CD4-positive, CD25-positive, alpha-beta regulatory T cell (primary cell): ENCODE measurements at regions not wholly inside any gene's neighbourhood (a gene's known extent, or its start where the extent isn't known, plus 50 kb on each side); places are given as distances from the start of the nearest gene placed in this dataset.

Experiments used
- ATAC-seq, 2 donors: fragments of 150-1000 bp; cut with Tn5 transposase; one replicate each; pipeline ENCODE4 v1.10.0; 2021; ENCODE audit warnings: low read depth in 2 of 2, moderate number of reproducible peaks in 2 of 2, moderate library complexity in 1 of 2
- DNase-seq, 3 donors: peaks; one replicate each; pipeline versions ENCODE4 v3.0.0 to v3.0.0-alpha.2; 2012 to 2022; ENCODE audit warnings: mixed read lengths in 1 of 3
- H3K27ac ChIP-seq: one replicate; pipeline ENCODE4 v1.7.0; 2013; ENCODE audit warnings: mild to moderate bottlenecking, low read length; ENCODE audit not compliant: insufficient read depth, poor library complexity, severe bottlenecking
- H3K27me3 ChIP-seq: one replicate; pipeline ENCODE4 v1.7.0; 2013; ENCODE audit warnings: low read length; ENCODE audit not compliant: control insufficient read depth, insufficient read depth
- H3K36me3 ChIP-seq: one replicate; pipeline ENCODE4 v1.7.0; 2013; ENCODE audit warnings: mild to moderate bottlenecking, low read length, moderate library complexity; ENCODE audit not compliant: control insufficient read depth, insufficient read depth
- H3K4me1 ChIP-seq: 2 replicates; pipeline ENCODE4 v1.7.0; 2013; ENCODE audit warnings: mild to moderate bottlenecking, low read length; ENCODE audit not compliant: insufficient read depth, control insufficient read depth, poor library complexity, severe bottlenecking
- H3K4me3 ChIP-seq: one replicate; pipeline ENCODE4 v1.7.0; 2013; ENCODE audit warnings: low read depth, mild to moderate bottlenecking, low read length, moderate library complexity
- H3K9me3 ChIP-seq, 2 experiments: 1 replicate in 1 of 2; 2 replicates in 1 of 2; pipeline ENCODE4 v1.7.0; 2013; ENCODE audit warnings: low read length in 2 of 2, mild to moderate bottlenecking in 1 of 2, moderate library complexity in 1 of 2; ENCODE audit not compliant: control insufficient read depth in 2 of 2
- H3K27ac Mint-ChIP-seq, 3 donors: one replicate each; pipeline ENCODE4 v1.8.0; 2020 to 2022; ENCODE audit warnings: mild to moderate bottlenecking in 3 of 3, mixed read lengths in 3 of 3, moderate library complexity in 2 of 3
- H3K27me3 Mint-ChIP-seq: one replicate; pipeline ENCODE4 v1.8.0; 2022; ENCODE audit warnings: mild to moderate bottlenecking, mixed read lengths
- H3K36me3 Mint-ChIP-seq: one replicate; pipeline ENCODE4 v1.8.0; 2020; ENCODE audit warnings: mixed read lengths
- H3K4me1 Mint-ChIP-seq, 4 donors: one replicate each; pipeline ENCODE4 v1.8.0; 2020 to 2022; ENCODE audit warnings: mixed read lengths in 4 of 4, mild to moderate bottlenecking in 1 of 4
- H3K4me3 Mint-ChIP-seq, 4 donors: one replicate each; pipeline ENCODE4 v1.8.0; 2020 to 2022; ENCODE audit warnings: mild to moderate bottlenecking in 4 of 4, mixed read lengths in 4 of 4, moderate library complexity in 3 of 4
- H3K9me3 Mint-ChIP-seq, 7 donors: one replicate each; pipeline ENCODE4 v1.8.0; 2020 to 2022; ENCODE audit warnings: mixed read lengths in 7 of 7, mild to moderate bottlenecking in 3 of 7, moderate library complexity in 2 of 7

DNA sequence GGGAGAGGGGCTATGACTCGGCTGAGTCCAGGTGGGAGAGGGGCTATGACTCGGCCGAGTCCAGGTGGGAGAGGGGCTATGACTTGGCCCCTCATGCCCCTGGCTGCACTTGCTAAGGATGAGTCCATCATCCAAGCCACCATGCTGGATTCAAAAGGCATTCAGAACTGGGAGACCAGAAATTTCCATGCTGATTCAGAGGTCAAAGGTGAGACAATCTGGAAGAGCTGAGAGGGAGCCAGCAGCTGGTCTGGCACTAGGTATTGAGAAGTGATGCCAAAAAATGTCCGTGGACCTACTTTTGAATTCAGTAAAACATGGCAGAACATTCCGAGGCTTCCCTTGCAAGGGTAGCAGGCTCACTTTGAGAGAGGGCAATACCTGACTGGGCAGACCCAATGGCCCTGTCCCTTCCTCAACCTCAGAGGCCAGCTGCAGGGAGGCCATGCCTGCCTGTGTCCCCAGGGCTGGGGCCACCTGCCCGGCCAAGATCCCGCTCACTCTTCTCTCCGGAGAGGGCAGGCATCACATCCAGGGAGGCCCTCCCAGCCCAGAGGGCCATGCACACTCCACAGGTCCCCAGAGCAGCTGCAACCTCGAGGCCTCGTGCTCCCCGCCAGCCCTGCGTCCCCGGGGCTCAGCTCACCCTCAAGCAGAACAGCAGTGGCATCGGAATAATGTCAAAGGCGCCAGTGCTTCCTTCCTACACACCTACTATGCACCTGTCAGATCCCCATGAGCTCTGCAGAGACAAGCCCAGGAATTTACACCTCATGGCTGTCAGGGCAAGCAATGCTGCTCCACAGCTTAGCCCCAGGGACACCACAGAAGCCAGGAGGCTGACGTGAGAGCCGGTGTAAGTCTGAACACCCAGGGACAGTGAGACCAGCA, 80.2 kb upstream of the GPC1 start:
- H3K27ac Mint-ChIP-seq = peak overlapping the region in 1 of 3 donors; percentile 38
- Histone ChIP-seq H3K4me3 (no peak overlapping the region), H3K27me3 (no peaks in the 10 kb centered on the region), H3K4me1 (no peaks in the 10 kb centered on the region), H3K27ac (no peak overlapping the region), H3K36me3 (no peaks in the 10 kb centered on the region), H3K9me3 (no peaks in the 10 kb centered on the region)
- no peaks in the 10 kb centered on the region for H3K36me3 Mint-ChIP-seq
- H3K4me1 Mint-ChIP-seq = no peaks in the 10 kb centered on the region
- peaks cover 5% of the 10 kb centered on the region for H3K27me3 Mint-ChIP-seq
- DNase-seq (no peak), ATAC-seq (no peak)
- H3K9me3 Mint-ChIP-seq = peaks cover 0 to 3% (median 1%) of the 10 kb centered on the region in 7 donors
- H3K4me3 Mint-ChIP-seq = no peak overlapping the region

DNA sequence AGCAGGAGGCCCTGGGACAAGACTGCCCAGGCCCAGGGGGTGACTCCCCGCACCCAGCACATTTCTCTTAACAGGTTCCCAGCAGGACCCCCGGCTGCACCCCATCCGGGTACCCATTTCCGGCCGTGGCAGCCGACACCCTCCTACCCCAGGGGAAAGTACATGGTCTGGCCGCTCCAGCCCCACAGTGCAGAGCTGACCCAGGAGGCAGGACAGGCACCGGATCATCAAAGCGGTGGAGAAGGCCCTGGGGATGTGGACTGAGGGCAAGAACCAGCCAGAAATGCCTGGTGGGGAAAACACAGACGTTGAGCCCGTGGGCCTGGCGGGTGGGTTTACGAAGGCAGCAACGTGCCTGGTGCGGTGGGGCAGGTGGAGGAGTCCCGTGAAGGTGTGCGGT, 79.5 kb upstream of the GPC1 start:
- DNase-seq = no peak
- H3K4me3 Mint-ChIP-seq = no peak overlapping the region
- no peak for ATAC-seq

DNA sequence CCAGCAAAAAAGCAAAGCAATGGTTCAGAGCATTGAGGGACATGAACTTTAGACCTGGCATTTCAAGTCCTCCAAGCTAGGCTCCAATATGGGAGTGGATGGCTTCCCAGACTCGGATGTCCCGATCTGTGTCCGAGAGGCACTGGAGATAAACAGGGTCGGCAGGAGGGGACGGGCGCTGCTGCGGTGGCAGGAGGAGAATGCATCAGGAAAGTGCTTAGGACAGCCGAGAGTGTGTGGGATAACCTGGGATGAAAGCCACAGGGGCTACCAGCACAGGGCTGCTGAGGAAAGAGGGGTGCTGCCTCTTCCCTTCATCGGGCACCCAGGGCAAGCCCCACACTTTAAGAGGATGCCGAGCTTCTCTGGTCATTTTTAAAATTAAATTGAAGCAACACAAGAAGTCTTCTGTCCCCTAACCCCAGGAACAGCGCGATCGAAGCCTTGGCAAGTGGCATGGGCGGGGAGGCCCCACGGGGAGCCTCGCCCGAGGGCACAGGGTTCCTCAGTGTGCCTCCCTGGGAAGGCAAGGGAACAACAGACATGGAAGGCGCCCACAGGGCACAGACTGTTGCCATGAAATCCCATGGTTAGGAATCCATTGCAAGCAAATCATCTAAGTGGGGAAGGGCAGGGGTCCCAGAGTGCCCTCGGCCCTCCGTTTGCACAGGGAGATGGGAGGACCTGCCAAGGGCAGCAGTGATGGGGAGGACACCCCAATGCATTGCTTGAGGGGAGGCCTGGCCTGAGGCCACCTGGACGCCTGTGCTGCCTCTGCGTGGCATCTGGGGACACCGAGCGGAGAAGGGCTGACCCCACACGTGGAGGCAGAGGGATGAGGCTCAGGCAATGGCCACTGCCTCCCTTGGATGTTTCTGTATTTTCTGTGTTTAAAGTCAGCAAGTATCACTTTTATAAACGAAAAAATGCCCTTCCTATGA, 78.5 kb upstream of the GPC1 start:
- Mint-ChIP-seq H3K4me1 (no peaks in the 10 kb centered on the region), H3K27me3 (peaks cover 5% of the 10 kb centered on the region), H3K27ac (no peak overlapping the region), H3K36me3 (no peaks in the 10 kb centered on the region), H3K9me3 (peaks cover 0 to 12% (median 3%) of the 10 kb centered on the region in 7 donors), H3K4me3 (no peak overlapping the region)
- DNase-seq (no peak), ATAC-seq (no peak)
- Histone ChIP-seq H3K4me3 (no peak overlapping the region), H3K27ac (no peak overlapping the region), H3K36me3 (no peaks in the 10 kb centered on the region), H3K4me1 (no peaks in the 10 kb centered on the region), H3K27me3 (no peaks in the 10 kb centered on the region), H3K9me3 (peaks cover 0 to 7% of the 10 kb centered on the region in 2 experiments)

More for the DNA sequence above, 79.5 kb upstream of the GPC1 start:
- Histone ChIP-seq H3K4me1 (no peaks in the 10 kb centered on the region), H3K4me3 (no peak overlapping the region), H3K36me3 (no peaks in the 10 kb centered on the region), H3K27me3 (no peaks in the 10 kb centered on the region), H3K9me3 (peaks cover 0 to 5% of the 10 kb centered on the region in 2 experiments), H3K27ac (no peak overlapping the region)
- no peaks in the 10 kb centered on the region for H3K36me3 Mint-ChIP-seq
- H3K9me3 Mint-ChIP-seq = peaks cover 0 to 10% (median 3%) of the 10 kb centered on the region in 7 donors
- H3K27me3 Mint-ChIP-seq = peaks cover 5% of the 10 kb centered on the region
- no peak overlapping the region for H3K27ac Mint-ChIP-seq
- no peaks in the 10 kb centered on the region for H3K4me1 Mint-ChIP-seq

DNA sequence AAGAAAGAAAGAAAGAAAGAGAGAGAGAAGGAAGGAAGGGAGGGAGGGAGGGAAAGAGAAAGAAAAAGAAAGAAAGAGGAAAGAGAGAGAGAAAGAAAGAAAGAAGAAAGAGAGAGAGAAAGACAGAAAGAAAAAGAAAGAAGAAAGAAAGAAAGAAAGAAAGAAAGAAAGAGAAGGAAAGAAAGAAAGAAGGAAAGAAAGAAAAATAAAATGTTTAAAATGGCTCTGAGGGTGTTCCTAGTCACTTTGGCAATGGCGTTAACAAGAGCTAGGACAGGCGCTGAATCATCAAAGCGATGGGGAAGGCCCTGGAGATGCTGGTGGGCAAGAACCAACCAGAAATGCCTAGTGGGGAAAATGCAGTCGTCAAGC, 77.8 kb upstream of the GPC1 start:
- Mint-ChIP-seq H3K9me3 (peaks cover 0 to 12% (median 3%) of the 10 kb centered on the region in 7 donors), H3K36me3 (no peaks in the 10 kb centered on the region), H3K27ac (no peak overlapping the region), H3K27me3 (peaks cover 5% of the 10 kb centered on the region), H3K4me1 (no peaks in the 10 kb centered on the region), H3K4me3 (no peak overlapping the region)
- Histone ChIP-seq H3K27ac (no peak overlapping the region), H3K4me1 (no peaks in the 10 kb centered on the region), H3K9me3 (peaks cover 0 to 7% of the 10 kb centered on the region in 2 experiments), H3K4me3 (no peak overlapping the region), H3K36me3 (no peaks in the 10 kb centered on the region), H3K27me3 (no peaks in the 10 kb centered on the region)
- DNase-seq = no peak
- no peak for ATAC-seq

DNA sequence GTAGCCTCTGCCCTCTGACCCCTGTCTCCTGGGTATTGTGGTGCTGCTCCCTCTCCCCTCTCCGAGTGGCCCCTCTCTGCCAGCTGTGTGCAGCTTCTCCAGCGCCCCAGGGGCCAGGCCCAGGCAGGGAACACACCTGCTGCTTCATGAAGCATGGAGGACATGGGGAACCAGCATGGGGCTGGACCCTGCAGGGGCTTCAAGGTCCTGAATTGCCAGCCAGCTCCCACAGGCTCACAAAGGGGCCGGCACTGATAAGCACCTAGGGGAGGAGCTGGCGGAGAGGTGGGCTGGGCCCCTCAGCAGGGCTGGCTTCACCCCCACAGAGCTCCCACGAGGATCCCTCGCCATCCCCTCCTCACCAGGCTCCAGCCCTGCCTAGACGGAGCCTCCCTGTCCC, 77.4 kb upstream of the GPC1 start:
- peaks cover 0 to 7% of the 10 kb centered on the region in 2 experiments for H3K9me3 ChIP-seq
- Mint-ChIP-seq H3K36me3 (no peaks in the 10 kb centered on the region), H3K4me1 (no peaks in the 10 kb centered on the region), H3K27ac (no peak overlapping the region), H3K27me3 (peaks cover 5% of the 10 kb centered on the region), H3K9me3 (peaks cover 0 to 12% (median 3%) of the 10 kb centered on the region in 7 donors), H3K4me3 (no peak overlapping the region)
- H3K4me3 ChIP-seq = no peak overlapping the region
- no peaks in the 10 kb centered on the region for H3K36me3 ChIP-seq
- H3K27ac ChIP-seq = no peak overlapping the region
- no peak for DNase-seq
- no peaks in the 10 kb centered on the region for H3K27me3 ChIP-seq
- no peaks in the 10 kb centered on the region for H3K4me1 ChIP-seq
- ATAC-seq = no peak

DNA sequence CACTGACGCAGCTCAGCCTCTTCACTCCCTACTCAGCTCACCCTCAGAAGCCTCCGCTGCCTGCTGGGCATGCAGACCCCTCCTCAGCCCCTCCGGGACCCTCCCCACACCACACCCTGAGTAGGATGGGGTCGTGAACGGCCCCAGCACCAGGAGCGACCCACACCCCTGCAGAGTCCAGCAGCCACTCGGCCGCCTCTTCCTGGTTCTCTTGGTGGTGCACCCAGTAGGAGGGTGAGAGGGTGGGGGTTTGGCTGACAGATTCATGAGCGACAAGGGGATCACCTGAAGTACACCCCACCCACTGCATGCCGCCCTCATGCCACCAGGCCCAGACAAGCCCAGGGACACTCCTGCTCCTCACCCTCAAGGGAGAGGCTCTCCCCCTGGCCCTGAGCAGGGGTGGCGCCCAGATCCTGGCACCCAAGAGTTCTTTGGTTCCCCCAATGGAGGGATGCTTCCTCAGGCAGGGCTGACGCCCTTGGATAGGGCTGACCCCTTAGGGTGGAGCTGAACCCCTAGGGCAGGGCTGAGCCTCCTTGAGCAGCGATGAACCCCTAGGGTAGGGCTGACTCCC, 76.6 kb upstream of the GPC1 start:
- ATAC-seq (no peak), DNase-seq (no peak)
- no peak overlapping the region for H3K4me3 ChIP-seq
- H3K4me1 ChIP-seq = no peaks in the 10 kb centered on the region
- no peak overlapping the region for H3K27ac ChIP-seq
- Mint-ChIP-seq H3K36me3 (no peaks in the 10 kb centered on the region), H3K4me1 (no peaks in the 10 kb centered on the region), H3K27me3 (peaks cover 5% of the 10 kb centered on the region), H3K27ac (no peak overlapping the region), H3K9me3 (peaks cover 0 to 12% (median 3%) of the 10 kb centered on the region in 7 donors), H3K4me3 (no peak overlapping the region)
- H3K27me3 ChIP-seq = no peaks in the 10 kb centered on the region
- H3K36me3 ChIP-seq = no peaks in the 10 kb centered on the region
- peaks cover 0 to 7% of the 10 kb centered on the region in 2 experiments for H3K9me3 ChIP-seq

DNA sequence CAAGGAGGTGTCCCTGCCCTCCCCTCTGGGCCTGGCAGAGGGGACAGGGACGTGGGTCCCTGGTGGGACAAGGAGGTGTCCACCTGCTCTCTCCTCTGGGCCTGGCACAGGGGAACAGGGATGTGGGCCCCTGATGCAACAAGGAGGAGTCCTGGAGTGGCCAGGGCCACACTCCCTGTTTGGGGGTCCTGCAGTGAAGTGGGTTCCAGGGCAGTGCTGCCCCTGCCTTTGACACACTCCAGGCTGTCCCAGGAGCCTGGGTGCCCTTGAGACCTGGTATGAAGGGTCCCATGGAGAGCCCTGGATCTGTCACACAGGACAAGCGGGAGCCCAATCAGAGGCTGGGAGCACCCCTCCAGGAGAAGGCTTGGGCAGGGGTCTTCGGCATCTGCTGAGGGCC, 75.8 kb upstream of the GPC1 start:
- no peaks in the 10 kb centered on the region for H3K27me3 ChIP-seq
- peaks cover 0 to 12% (median 3%) of the 10 kb centered on the region in 7 donors for H3K9me3 Mint-ChIP-seq
- H3K4me3 Mint-ChIP-seq = no peak overlapping the region
- H3K27me3 Mint-ChIP-seq = peaks cover 5% of the 10 kb centered on the region
- H3K9me3 ChIP-seq = peaks cover 0 to 7% of the 10 kb centered on the region in 2 experiments
- H3K36me3 ChIP-seq = no peaks in the 10 kb centered on the region
- no peak overlapping the region for H3K27ac ChIP-seq
- H3K4me1 Mint-ChIP-seq = no peaks in the 10 kb centered on the region
- H3K4me1 ChIP-seq = no peaks in the 10 kb centered on the region
- DNase-seq (no peak), ATAC-seq (no peak)
- no peak overlapping the region for H3K27ac Mint-ChIP-seq
- no peak overlapping the region for H3K4me3 ChIP-seq
- H3K36me3 Mint-ChIP-seq = no peaks in the 10 kb centered on the region
